ENCODE measurements at regions not wholly inside any gene's neighbourhood (a gene's known extent, or its start where the extent isn't known, plus 50 kb on each side); places are given as distances from the start of the nearest gene placed in this dataset.

- Histone ChIP-seq H3K4me1 (replicated peaks) (no peaks in the 10 kb centered on the region), H3K4me3 (no peak overlapping the region), H3K9me3 (no peaks in the 10 kb centered on the region), H3K27me3 (replicated peaks; ENCODE audit: insufficient read depth) (no peaks in the 10 kb centered on the region), H3K27ac (no peak overlapping the region), H3K36me3 (no peaks in the 10 kb centered on the region)
- TF ChIP-seq POLR2AphosphoS5 (IDR thresholded peaks at IDR 0.05) (no peak), POLR2A (IDR thresholded peaks at IDR 0.05) (no peak), CTCF (IDR thresholded peaks at IDR 0.05) (no peak)
- DNase-seq (ENCODE audit: low spot score), result no peak
- WGBS, result 75% methylated on average over 4 of the region's 4 CpGs
- intact Hi-C loops (cut with DNase I), result no loop called here
These were observed 438.6 kb downstream of the COG6 start for GRCh38 chr13:40094056-40094455.

GRCh38 chr13:40095695-40096356, 440.4 kb downstream of the COG6 start:
- no peaks in the 10 kb centered on the region for H3K9me3 ChIP-seq
- no peak for DNase-seq (ENCODE audit: low spot score)
- no peak overlapping the region for H3K4me3 ChIP-seq
- H3K36me3 ChIP-seq, result no peaks in the 10 kb centered on the region
- TF ChIP-seq CTCF (IDR thresholded peaks at IDR 0.05) (no peak), POLR2AphosphoS5 (IDR thresholded peaks at IDR 0.05) (no peak), POLR2A (IDR thresholded peaks at IDR 0.05) (no peak)
- 87% methylated on average over 9 of the region's 9 CpGs for WGBS
- intact Hi-C loops (cut with DNase I), result no loop called here
- no peaks in the 10 kb centered on the region for H3K4me1 ChIP-seq (replicated peaks)
- no peak overlapping the region for H3K27ac ChIP-seq
- no peaks in the 10 kb centered on the region for H3K27me3 ChIP-seq (replicated peaks; ENCODE audit: insufficient read depth)

GRCh38 chr13:40096357-40096901, 441.0 kb downstream of the COG6 start:
- Histone ChIP-seq H3K36me3 (no peaks in the 10 kb centered on the region), H3K4me1 (replicated peaks) (no peaks in the 10 kb centered on the region), H3K4me3 (no peak overlapping the region), H3K9me3 (no peaks in the 10 kb centered on the region), H3K27me3 (replicated peaks; ENCODE audit: insufficient read depth) (no peaks in the 10 kb centered on the region), H3K27ac (no peak overlapping the region)
- intact Hi-C loops (cut with DNase I), result no loop called here
- 72% methylated on average over 4 of the region's 4 CpGs for WGBS
- DNase-seq (ENCODE audit: low spot score), result no peak
- TF ChIP-seq POLR2A (IDR thresholded peaks at IDR 0.05), result no peak
- TF ChIP-seq POLR2AphosphoS5 (IDR thresholded peaks at IDR 0.05), result no peak
- no peak for TF ChIP-seq CTCF (IDR thresholded peaks at IDR 0.05)

- no peak overlapping the region for H3K4me3 ChIP-seq
- H3K36me3 ChIP-seq, result no peaks in the 10 kb centered on the region
- no peaks in the 10 kb centered on the region for H3K4me1 ChIP-seq (replicated peaks)
- H3K27me3 ChIP-seq (replicated peaks; ENCODE audit: insufficient read depth), result no peaks in the 10 kb centered on the region
- intact Hi-C loops (cut with DNase I), result no loop called here
- H3K9me3 ChIP-seq, result no peaks in the 10 kb centered on the region
- no peak for DNase-seq (ENCODE audit: low spot score)
- TF ChIP-seq CTCF (IDR thresholded peaks at IDR 0.05) (no peak), POLR2AphosphoS5 (IDR thresholded peaks at IDR 0.05) (no peak), POLR2A (IDR thresholded peaks at IDR 0.05) (no peak)
- over 99% methylated on average over 7 of the region's 7 CpGs for WGBS
- H3K27ac ChIP-seq, result no peak overlapping the region
These were observed 442.8 kb downstream of the COG6 start for GRCh38 chr13:40098246-40098645.

GRCh38 chr13:40101708-40102359, 446.4 kb downstream of the COG6 start:
- H3K4me1 ChIP-seq (replicated peaks), result no peaks in the 10 kb centered on the region
- H3K9me3 ChIP-seq, result no peaks in the 10 kb centered on the region
- no peak for TF ChIP-seq CTCF (IDR thresholded peaks at IDR 0.05)
- no peak for TF ChIP-seq POLR2A (IDR thresholded peaks at IDR 0.05)
- no peak for TF ChIP-seq POLR2AphosphoS5 (IDR thresholded peaks at IDR 0.05)
- no peak for DNase-seq (ENCODE audit: low spot score)
- WGBS, result 83% methylated on average over 3 of the region's 3 CpGs
- H3K27me3 ChIP-seq (replicated peaks; ENCODE audit: insufficient read depth), result no peaks in the 10 kb centered on the region
- no peak overlapping the region for H3K27ac ChIP-seq
- no peaks in the 10 kb centered on the region for H3K36me3 ChIP-seq
- intact Hi-C loops (cut with DNase I), result no loop called here
- H3K4me3 ChIP-seq, result no peak overlapping the region
